BJ (cell line): ENCODE measurements at regions not wholly inside any gene's neighbourhood (a gene's known extent, or its start where the extent isn't known, plus 50 kb on each side); places are given as distances from the start of the nearest gene placed in this dataset.

Experiments
- CTCF ChIA-PET: fragments of 350-600 bp; formaldehyde crosslinking; extraction: SDS; loops from one replicate; lab custom pipeline; 2021; ENCODE audit warnings: antibody characterized with exemption, inconsistent platforms; lab: Yijun Ruan, JAX
- POLR2A ChIA-PET: fragments of 300-600 bp; sonication (Branson Sonifier 250); formaldehyde crosslinking; extraction: SDS; loops from one replicate; lab custom pipeline; 2021; ENCODE audit warnings: antibody characterized with exemption; lab: Charles Lee
- DNase-seq: peaks from one replicate; pipeline ENCODE4 v3.0.0-alpha.2; 2011; ENCODE audit warnings: low read depth
- H3K27me3 ChIP-seq: 2 replicates; pipeline ENCODE4 v1.6.0; 2011; ENCODE audit warnings: low read length; ENCODE audit not compliant: control insufficient read depth, insufficient read depth
- H3K36me3 ChIP-seq: 2 replicates; pipeline ENCODE4 v1.5.1; 2011; ENCODE audit warnings: low read length; ENCODE audit not compliant: control insufficient read depth, insufficient read depth
- H3K4me3 ChIP-seq: 2 replicates; pipeline ENCODE4 v1.5.1; 2011; ENCODE audit warnings: low read depth, mild to moderate bottlenecking, control low read depth, low read length
- CTCF ChIP-seq: IDR thresholded peaks from 2 replicates; pipeline ENCODE4 v1.5.1; 2011; ENCODE audit warnings: low read depth, mild to moderate bottlenecking, control low read depth, inconsistent platforms, low read length, moderate library complexity; ENCODE audit not compliant: insufficient read depth

GRCh38 chr2:185128996-185129395 is 530.7 kb downstream of the ZNF804A start:
- H3K36me3 ChIP-seq: no peaks in the 10 kb centered on the region
- no peak overlapping the region for H3K4me3 ChIP-seq
- ChIA-PET CTCF (no interaction called here), POLR2A (no interaction called here)
- TF ChIP-seq CTCF: no peak
- H3K27me3 ChIP-seq: no peaks in the 10 kb centered on the region
- DNase-seq: no peak

- CTCF ChIA-PET: no interaction called here
- no peaks in the 10 kb centered on the region for H3K27me3 ChIP-seq
Observed at GRCh38 chr2:185130685-185131084, 532.4 kb downstream of the ZNF804A start.

GRCh38 chr2:185132501-185133041 is 534.2 kb downstream of the ZNF804A start:
- ChIA-PET POLR2A (no interaction called here), CTCF (no interaction called here)
- Histone ChIP-seq H3K36me3 (no peaks in the 10 kb centered on the region), H3K4me3 (no peak overlapping the region), H3K27me3 (no peaks in the 10 kb centered on the region)
- TF ChIP-seq CTCF: no peak
- DNase-seq: no peak

More at GRCh38 chr2:185130685-185131084, 532.4 kb downstream of the ZNF804A start:
- Histone ChIP-seq H3K36me3 (no peaks in the 10 kb centered on the region), H3K4me3 (no peak overlapping the region)
- TF ChIP-seq CTCF: no peak
- no peak for DNase-seq
- POLR2A ChIA-PET: no interaction called here

GRCh38 chr2:185137700-185138099 is 539.4 kb downstream of the ZNF804A start:
- ChIA-PET CTCF (no interaction called here), POLR2A (no interaction called here)
- Histone ChIP-seq H3K4me3 (no peak overlapping the region), H3K36me3 (no peaks in the 10 kb centered on the region), H3K27me3 (no peaks in the 10 kb centered on the region)
- no peak for DNase-seq
- TF ChIP-seq CTCF: no peak

- Histone ChIP-seq H3K27me3 (no peaks in the 10 kb centered on the region), H3K36me3 (no peaks in the 10 kb centered on the region), H3K4me3 (no peak overlapping the region)
- POLR2A ChIA-PET: no interaction called here
- CTCF ChIA-PET: no interaction called here
- no peak for TF ChIP-seq CTCF
- no peak for DNase-seq
Observed at GRCh38 chr2:185142677-185143076, 544.3 kb downstream of the ZNF804A start.
